22Rv1 (cell line): ENCODE measurements at regions not wholly inside any gene's neighbourhood (a gene's known extent, or its start where the extent isn't known, plus 50 kb on each side); places are given as distances from the start of the nearest gene placed in this dataset.
"Not testable (repeated sequence)": the region's sequence is repeated elsewhere in the genome, so short reads cannot be mapped to it uniquely, and the experiment has no call there.

Experiments used
- ZFX ChIP-seq: fragments of 450-650 bp; IDR thresholded peaks from 2 replicates; pipeline ENCODE4 v1.6.1; 2017; ENCODE audit warnings: antibody characterized with exemption, borderline replicate concordance
- TF ChIP-seq, protein P1 (sequence below): fragments of 450-650 bp; IDR thresholded peaks from 2 replicates; pipeline ENCODE4 v1.5.1; 2017; ENCODE audit warnings: mild to moderate bottlenecking

DNA sequence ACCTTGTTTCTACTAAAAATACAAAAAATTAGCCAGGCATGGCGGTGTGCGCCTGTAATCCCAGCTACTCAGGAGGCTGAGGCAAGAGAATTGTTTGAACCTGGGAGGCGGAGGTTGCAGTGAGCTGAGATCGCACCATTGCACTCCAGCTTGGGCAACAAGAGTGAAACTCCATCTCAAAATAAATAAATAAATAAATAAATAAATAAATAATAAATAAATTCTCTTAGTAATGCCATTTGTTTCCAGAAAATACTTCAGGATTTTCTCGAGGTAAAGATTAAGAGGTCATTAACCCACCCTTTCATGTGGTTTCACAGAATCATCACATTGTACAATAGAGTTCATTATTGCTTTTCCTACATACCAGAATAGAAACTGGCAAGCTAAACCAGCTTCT is 68.5 kb upstream of the JAK1 start:
- TF ChIP-seq, protein P1, sequence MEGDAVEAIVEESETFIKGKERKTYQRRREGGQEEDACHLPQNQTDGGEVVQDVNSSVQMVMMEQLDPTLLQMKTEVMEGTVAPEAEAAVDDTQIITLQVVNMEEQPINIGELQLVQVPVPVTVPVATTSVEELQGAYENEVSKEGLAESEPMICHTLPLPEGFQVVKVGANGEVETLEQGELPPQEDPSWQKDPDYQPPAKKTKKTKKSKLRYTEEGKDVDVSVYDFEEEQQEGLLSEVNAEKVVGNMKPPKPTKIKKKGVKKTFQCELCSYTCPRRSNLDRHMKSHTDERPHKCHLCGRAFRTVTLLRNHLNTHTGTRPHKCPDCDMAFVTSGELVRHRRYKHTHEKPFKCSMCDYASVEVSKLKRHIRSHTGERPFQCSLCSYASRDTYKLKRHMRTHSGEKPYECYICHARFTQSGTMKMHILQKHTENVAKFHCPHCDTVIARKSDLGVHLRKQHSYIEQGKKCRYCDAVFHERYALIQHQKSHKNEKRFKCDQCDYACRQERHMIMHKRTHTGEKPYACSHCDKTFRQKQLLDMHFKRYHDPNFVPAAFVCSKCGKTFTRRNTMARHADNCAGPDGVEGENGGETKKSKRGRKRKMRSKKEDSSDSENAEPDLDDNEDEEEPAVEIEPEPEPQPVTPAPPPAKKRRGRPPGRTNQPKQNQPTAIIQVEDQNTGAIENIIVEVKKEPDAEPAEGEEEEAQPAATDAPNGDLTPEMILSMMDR = not testable (repeated sequence)
- not testable (repeated sequence) for TF ChIP-seq ZFX
